GM23338 (cell line): ENCODE measurements at regions not wholly inside any gene's neighbourhood (a gene's known extent, or its start where the extent isn't known, plus 50 kb on each side); places are given as distances from the start of the nearest gene placed in this dataset.
A peak's percentile ranks its signal among the peaks of the same experiment; 100 is the strongest.

Experiments used
- ATAC-seq: fragments of 200-7000 bp; cut with Tn5 transposase; 3 replicates; pipeline ENCODE4 v1.9.1; 2020
- DNase-seq: peaks from one replicate; pipeline ENCODE4 v3.0.0-alpha.2; 2015; ENCODE audit warnings: low spot score
- H2AFZ ChIP-seq: fragments of 200-600 bp; sonication (generic); 2 replicates; pipeline ENCODE4 v1.8.0; 2016; ENCODE audit warnings: antibody characterized with exemption, mild to moderate bottlenecking, moderate library complexity
- H3F3A ChIP-seq: fragments of 200-600 bp; sonication (generic); replicated peaks from 2 replicates; pipeline ENCODE4 v1.8.0; 2017; ENCODE audit warnings: antibody characterized with exemption, mixed run types, low read depth
- H3K27ac ChIP-seq: fragments of 200-600 bp; sonication (generic); 2 replicates; pipeline ENCODE4 v1.6.1; 2016; ENCODE audit warnings: low read depth
- H3K27me3 ChIP-seq: fragments of 200-600 bp; sonication (generic); 2 replicates; pipeline ENCODE4 v1.8.0; 2016; ENCODE audit warnings: mild to moderate bottlenecking, mixed run types, moderate library complexity; ENCODE audit not compliant: insufficient read depth
- H3K36me3 ChIP-seq: fragments of 200-600 bp; sonication (generic); 2 replicates; pipeline ENCODE4 v1.8.0; 2016; ENCODE audit warnings: mild to moderate bottlenecking; ENCODE audit not compliant: insufficient read depth
- H3K4me1 ChIP-seq: fragments of 200-600 bp; sonication (generic); 2 replicates; pipeline ENCODE4 v1.8.0; 2016; ENCODE audit warnings: mild to moderate bottlenecking, moderate library complexity; ENCODE audit not compliant: insufficient read depth
- H3K4me2 ChIP-seq: fragments of 200-600 bp; sonication (generic); 2 replicates; pipeline ENCODE4 v1.7.1; 2017; ENCODE audit warnings: mixed run types
- H3K4me3 ChIP-seq: fragments of 200-600 bp; sonication (generic); 2 replicates; pipeline ENCODE4 v1.6.1; 2016; ENCODE audit warnings: mixed run types
- H3K79me2 ChIP-seq: fragments of 200-600 bp; sonication (generic); replicated peaks from 2 replicates; pipeline ENCODE4 v1.8.0; 2017; ENCODE audit warnings: mild to moderate bottlenecking; ENCODE audit not compliant: insufficient read depth
- H3K9me2 ChIP-seq: fragments of 200-600 bp; sonication (generic); 2 replicates; pipeline ENCODE4 v1.8.0; 2017; ENCODE audit not compliant: insufficient read depth
- H4K20me1 ChIP-seq: fragments of 200-600 bp; sonication (generic); replicated peaks from 2 replicates; pipeline ENCODE4 v1.8.0; 2017; ENCODE audit warnings: mild to moderate bottlenecking; ENCODE audit not compliant: insufficient read depth
- H3K27ac Mint-ChIP-seq: 2 replicates; pipeline ENCODE4 v1.8.0; 2020; ENCODE audit warnings: inconsistent platforms, mild to moderate bottlenecking, moderate library complexity, mixed read lengths
- H3K27me3 Mint-ChIP-seq: 3 replicates; pipeline ENCODE4 v1.8.0; 2022; ENCODE audit warnings: low read depth, mild to moderate bottlenecking, moderate library complexity, mixed read lengths, inconsistent platforms; ENCODE audit not compliant: insufficient read depth, poor library complexity
- H3K36me3 Mint-ChIP-seq: 3 replicates; pipeline ENCODE4 v1.8.0; 2021; ENCODE audit warnings: low read depth, mild to moderate bottlenecking, inconsistent platforms, moderate library complexity, mixed read lengths
- H3K4me1 Mint-ChIP-seq: 3 replicates; pipeline ENCODE4 v1.8.0; 2020; ENCODE audit warnings: mild to moderate bottlenecking, inconsistent platforms, mixed read lengths
- H3K4me3 Mint-ChIP-seq: 3 replicates; pipeline ENCODE4 v1.8.0; 2021; ENCODE audit warnings: moderate library complexity, mild to moderate bottlenecking, inconsistent platforms, mixed read lengths
- H3K9me3 Mint-ChIP-seq: 3 replicates; pipeline ENCODE4 v1.8.0; 2020; ENCODE audit warnings: moderate library complexity, mild to moderate bottlenecking, inconsistent platforms, mixed read lengths
- CREB1 ChIP-seq: fragments of 250-450 bp; sonication (Bioruptor Pico); IDR thresholded peaks from 2 replicates; pipeline ENCODE4 v1.5.0; 2020; ENCODE audit warnings: low read depth, mild to moderate bottlenecking, moderate library complexity
- NANOG ChIP-seq: IDR thresholded peaks from 2 replicates; pipeline ENCODE4 v1.6.1; 2016; ENCODE audit warnings: antibody characterized with exemption, borderline replicate concordance
- POLR2AphosphoS5 ChIP-seq: IDR thresholded peaks from 2 replicates; pipeline ENCODE4 v1.6.1; 2016; ENCODE audit warnings: antibody characterized with exemption, low read depth
- STAT1 ChIP-seq: IDR thresholded peaks from one replicate; pipeline ENCODE4 v1.6.1; 2016; ENCODE audit warnings: antibody characterized with exemption; ENCODE audit not compliant: unreplicated experiment
- ZNF114 ChIP-seq: fragments of 250-450 bp; sonication (Bioruptor Pico); IDR thresholded peaks from 2 replicates; pipeline ENCODE4 v1.5.0; 2020; ENCODE audit warnings: mild to moderate bottlenecking, moderate library complexity
- ZNF331 ChIP-seq: fragments of 250-450 bp; sonication (Bioruptor Pico); IDR thresholded peaks from 2 replicates; pipeline ENCODE4 v1.5.0; 2020; ENCODE audit warnings: low read depth, mild to moderate bottlenecking, moderate library complexity
- TF ChIP-seq, protein P1 (sequence below): fragments of 250-450 bp; sonication (Bioruptor Pico); IDR thresholded peaks from 2 replicates; pipeline ENCODE4 v1.5.0; 2020; ENCODE audit warnings: mild to moderate bottlenecking, moderate library complexity

DNA sequence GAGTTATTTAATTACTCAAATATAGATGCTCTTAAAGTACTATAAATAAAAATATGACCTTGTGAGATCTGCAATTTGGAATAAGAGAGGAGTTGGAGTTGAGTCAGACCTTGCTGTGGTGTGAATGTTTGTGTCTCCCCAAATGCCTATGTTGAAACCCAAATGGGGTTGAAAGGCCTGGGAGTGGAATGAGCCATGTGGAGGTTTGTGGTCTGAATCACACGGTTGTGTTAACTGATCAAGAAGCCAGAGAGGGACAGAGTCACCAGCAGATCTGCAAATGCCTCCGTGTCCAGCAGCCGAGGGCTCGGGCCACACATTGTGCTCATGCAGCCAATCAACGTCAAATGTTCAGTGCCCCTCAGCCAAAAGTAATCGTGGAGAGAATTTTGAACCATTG is 404.4 kb downstream of the ICE1 start:
- Histone ChIP-seq H3K4me3 (no peak overlapping the region), H3K4me1 (no peaks in the 10 kb centered on the region), H3K4me2 (no peak overlapping the region), H3K27ac (no peak overlapping the region), H3K27me3 (no peaks in the 10 kb centered on the region), H4K20me1 (no peaks in the 10 kb centered on the region), H3F3A (no peaks in the 10 kb centered on the region), H2AFZ (peak overlapping the region; percentile 56; the same call in 1 of the 2 replicates), H3K79me2 (no peaks in the 10 kb centered on the region), H3K36me3 (no peaks in the 10 kb centered on the region), H3K9me2 (peaks cover 4% of the 10 kb centered on the region; the same call in 1 of the 2 replicates)
- H3K27me3 Mint-ChIP-seq = peaks cover 16% of the 10 kb centered on the region
- TF ChIP-seq NANOG (no peak), POLR2AphosphoS5 (no peak), STAT1 (no peak), CREB1 (CRISPR knock-in tag) (no peak), ZNF114 (no peak)
- TF ChIP-seq, protein P1, sequence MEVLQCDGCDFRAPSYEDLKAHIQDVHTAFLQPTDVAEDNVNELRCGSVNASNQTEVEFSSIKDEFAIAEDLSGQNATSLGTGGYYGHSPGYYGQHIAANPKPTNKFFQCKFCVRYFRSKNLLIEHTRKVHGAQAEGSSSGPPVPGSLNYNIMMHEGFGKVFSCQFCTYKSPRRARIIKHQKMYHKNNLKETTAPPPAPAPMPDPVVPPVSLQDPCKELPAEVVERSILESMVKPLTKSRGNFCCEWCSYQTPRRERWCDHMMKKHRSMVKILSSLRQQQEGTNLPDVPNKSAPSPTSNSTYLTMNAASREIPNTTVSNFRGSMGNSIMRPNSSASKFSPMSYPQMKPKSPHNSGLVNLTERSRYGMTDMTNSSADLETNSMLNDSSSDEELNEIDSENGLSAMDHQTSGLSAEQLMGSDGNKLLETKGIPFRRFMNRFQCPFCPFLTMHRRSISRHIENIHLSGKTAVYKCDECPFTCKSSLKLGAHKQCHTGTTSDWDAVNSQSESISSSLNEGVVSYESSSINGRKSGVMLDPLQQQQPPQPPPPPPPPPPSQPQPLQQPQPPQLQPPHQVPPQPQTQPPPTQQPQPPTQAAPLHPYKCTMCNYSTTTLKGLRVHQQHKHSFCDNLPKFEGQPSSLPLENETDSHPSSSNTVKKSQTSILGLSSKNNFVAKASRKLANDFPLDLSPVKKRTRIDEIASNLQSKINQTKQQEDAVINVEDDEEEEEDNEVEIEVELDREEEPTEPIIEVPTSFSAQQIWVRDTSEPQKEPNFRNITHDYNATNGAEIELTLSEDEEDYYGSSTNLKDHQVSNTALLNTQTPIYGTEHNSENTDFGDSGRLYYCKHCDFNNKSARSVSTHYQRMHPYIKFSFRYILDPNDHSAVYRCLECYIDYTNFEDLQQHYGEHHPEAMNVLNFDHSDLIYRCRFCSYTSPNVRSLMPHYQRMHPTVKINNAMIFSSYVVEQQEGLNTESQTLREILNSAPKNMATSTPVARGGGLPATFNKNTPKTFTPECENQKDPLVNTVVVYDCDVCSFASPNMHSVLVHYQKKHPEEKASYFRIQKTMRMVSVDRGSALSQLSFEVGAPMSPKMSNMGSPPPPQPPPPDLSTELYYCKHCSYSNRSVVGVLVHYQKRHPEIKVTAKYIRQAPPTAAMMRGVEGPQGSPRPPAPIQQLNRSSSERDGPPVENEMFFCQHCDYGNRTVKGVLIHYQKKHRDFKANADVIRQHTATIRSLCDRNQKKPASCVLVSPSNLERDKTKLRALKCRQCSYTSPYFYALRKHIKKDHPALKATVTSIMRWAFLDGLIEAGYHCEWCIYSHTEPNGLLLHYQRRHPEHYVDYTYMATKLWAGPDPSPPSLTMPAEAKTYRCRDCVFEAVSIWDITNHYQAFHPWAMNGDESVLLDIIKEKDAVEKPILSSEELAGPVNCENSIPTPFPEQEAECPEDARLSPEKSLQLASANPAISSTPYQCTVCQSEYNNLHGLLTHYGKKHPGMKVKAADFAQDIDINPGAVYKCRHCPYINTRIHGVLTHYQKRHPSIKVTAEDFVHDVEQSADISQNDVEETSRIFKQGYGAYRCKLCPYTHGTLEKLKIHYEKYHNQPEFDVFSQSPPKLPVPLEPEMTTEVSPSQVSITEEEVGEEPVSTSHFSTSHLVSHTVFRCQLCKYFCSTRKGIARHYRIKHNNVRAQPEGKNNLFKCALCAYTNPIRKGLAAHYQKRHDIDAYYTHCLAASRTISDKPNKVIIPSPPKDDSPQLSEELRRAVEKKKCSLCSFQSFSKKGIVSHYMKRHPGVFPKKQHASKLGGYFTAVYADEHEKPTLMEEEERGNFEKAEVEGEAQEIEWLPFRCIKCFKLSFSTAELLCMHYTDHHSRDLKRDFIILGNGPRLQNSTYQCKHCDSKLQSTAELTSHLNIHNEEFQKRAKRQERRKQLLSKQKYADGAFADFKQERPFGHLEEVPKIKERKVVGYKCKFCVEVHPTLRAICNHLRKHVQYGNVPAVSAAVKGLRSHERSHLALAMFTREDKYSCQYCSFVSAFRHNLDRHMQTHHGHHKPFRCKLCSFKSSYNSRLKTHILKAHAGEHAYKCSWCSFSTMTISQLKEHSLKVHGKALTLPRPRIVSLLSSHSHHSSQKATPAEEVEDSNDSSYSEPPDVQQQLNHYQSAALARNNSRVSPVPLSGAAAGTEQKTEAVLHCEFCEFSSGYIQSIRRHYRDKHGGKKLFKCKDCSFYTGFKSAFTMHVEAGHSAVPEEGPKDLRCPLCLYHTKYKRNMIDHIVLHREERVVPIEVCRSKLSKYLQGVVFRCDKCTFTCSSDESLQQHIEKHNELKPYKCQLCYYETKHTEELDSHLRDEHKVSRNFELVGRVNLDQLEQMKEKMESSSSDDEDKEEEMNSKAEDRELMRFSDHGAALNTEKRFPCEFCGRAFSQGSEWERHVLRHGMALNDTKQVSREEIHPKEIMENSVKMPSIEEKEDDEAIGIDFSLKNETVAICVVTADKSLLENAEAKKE = no peak
- H3K4me1 Mint-ChIP-seq = peaks cover 3% of the 10 kb centered on the region; the same call in 2 of the 3 replicates
- H3K9me3 Mint-ChIP-seq = no peaks in the 10 kb centered on the region
- no peak overlapping the region for H3K27ac Mint-ChIP-seq
- DNase-seq (no peak), ATAC-seq (no peak)
- H3K4me3 Mint-ChIP-seq = no peak overlapping the region
- no peaks in the 10 kb centered on the region for H3K36me3 Mint-ChIP-seq

DNA sequence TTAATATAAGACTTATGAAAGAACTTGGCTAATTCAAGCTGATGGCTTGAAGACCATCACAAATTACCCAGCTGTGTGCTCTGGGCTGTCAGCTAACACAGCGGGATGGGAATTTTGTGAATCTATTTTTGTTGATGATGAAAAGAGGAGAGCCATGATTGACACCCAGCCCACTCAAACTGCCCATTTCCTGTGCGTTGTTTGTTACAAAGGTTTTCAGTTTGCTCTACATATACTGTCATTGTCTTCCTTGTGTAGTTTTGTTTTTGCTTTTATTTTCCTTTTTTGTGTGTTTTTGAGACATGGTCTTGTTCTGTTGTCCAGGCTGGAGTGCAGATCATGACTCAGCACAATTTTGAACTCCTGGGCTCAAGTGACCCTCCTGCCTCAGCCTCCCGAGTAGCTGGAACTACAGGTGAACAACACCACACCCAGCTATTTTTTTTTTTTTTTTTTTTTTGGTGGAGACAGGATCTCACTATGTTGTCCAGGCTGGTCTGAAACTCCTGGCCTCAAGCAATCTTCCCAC is 400.3 kb downstream of the ICE1 start:
- H3K36me3 ChIP-seq = no peaks in the 10 kb centered on the region
- no peaks in the 10 kb centered on the region for H3K4me1 ChIP-seq
- no peaks in the 10 kb centered on the region for H3K27me3 ChIP-seq
- no peak overlapping the region for H3K4me2 ChIP-seq
- Mint-ChIP-seq H3K36me3 (no peaks in the 10 kb centered on the region), H3K9me3 (no peaks in the 10 kb centered on the region), H3K27me3 (peaks cover 18% of the 10 kb centered on the region), H3K4me3 (no peak overlapping the region), H3K4me1 (no peaks in the 10 kb centered on the region), H3K27ac (no peak overlapping the region)
- DNase-seq (no peak), ATAC-seq (no peak)
- H2AFZ ChIP-seq = no peak overlapping the region
- no peaks in the 10 kb centered on the region for H4K20me1 ChIP-seq
- no peaks in the 10 kb centered on the region for H3K9me2 ChIP-seq
- no peaks in the 10 kb centered on the region for H3F3A ChIP-seq
- H3K27ac ChIP-seq = no peak overlapping the region
- H3K4me3 ChIP-seq = no peak overlapping the region
- H3K79me2 ChIP-seq = no peaks in the 10 kb centered on the region
- TF ChIP-seq ZNF114 = no peak
- TF ChIP-seq, protein P1 = no peak
- no peak for TF ChIP-seq NANOG
- TF ChIP-seq ZNF331 = no peak
